GM19468 (cell line): ENCODE measurements at regions not wholly inside any gene's neighbourhood (a gene's known extent, or its start where the extent isn't known, plus 50 kb on each side); places are given as distances from the start of the nearest gene placed in this dataset.

Experiments used
- ATAC-seq: cut with Tn5 transposase; IDR thresholded peaks from one replicate; pipeline ENCODE4 v1.9.1; 2021; ENCODE audit warnings: mild to moderate bottlenecking, moderate library complexity, moderate number of reproducible peaks; ENCODE audit not compliant: unreplicated experiment; ENCODE audit errors: extremely low read depth

DNA sequence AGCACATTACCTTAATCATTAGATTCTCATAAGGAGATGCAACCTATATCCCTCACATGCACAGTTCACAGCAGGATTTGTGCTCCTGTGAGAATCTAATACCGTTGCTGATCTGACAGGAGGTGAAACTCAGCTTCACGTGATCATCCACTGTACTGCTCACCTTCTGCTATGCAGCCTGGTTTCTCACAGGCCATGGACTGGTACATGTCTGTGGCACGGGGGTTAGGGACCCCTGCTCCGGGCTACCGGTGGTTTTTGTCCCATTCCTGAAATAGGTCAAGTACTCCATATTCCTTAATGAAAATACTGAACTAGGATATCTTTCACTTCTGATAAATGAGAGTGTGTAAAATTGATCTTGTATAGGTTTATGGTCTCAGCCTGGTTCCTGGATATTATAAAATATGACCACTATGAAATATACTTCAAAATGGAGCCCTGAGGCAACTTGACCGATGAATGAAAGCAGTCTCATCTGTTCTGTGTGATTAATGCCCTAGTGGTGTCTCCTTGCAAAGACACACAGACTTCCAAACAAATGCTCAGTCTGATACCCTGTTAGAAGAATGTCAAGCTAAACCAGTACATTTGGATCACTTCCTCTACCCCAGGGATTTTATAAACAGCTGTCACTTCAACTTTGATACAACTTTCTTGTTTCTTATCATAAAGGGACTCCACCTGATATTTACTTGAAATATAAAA is 492.9 kb upstream of the ANO3 start:
- ATAC-seq: no peak

DNA sequence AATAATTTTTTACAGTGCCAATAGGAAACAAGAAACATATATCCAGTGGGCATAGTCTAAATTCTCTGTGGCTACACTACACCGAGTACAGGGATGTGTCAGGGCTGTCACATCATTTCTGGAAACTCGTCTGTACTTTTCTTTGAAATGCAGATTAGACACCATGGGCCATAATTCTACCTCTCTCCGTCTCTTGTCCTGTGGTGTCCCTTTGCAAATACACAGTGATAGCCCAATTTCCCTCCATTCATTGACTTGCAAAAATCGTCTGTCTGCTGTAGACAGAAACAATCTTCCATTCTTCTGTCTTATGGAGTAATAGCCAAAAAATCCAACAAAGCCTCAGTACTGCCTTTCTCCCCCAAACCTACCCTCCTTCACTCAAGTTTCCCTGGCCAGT is 487.1 kb upstream of the ANO3 start:
- no peak for ATAC-seq

GRCh38 chr11:25855916-25856315 is 476.0 kb upstream of the ANO3 start:
- ATAC-seq: no peak

DNA sequence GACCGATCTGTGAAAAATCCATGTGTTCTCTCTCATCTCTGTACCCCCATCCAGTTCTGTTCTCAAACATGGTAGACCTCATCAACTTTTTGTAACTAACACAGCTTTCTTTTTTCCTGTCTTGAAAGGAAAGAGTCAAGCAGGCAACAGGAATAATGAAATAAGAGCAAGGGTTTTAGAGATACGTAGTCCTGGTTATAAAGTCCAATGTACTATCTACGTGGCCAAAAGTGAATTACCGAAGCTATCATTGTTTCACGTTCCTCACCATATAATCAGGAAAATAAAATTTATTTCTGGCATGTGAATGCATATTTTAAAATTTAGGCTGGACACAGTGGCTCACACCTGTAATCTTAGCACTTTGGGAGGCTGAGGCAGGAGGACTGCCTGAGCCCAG is 472.2 kb upstream of the ANO3 start:
- ATAC-seq: no peak

GRCh38 chr11:25860677-25861450 is 471.1 kb upstream of the ANO3 start:
- no peak for ATAC-seq

DNA sequence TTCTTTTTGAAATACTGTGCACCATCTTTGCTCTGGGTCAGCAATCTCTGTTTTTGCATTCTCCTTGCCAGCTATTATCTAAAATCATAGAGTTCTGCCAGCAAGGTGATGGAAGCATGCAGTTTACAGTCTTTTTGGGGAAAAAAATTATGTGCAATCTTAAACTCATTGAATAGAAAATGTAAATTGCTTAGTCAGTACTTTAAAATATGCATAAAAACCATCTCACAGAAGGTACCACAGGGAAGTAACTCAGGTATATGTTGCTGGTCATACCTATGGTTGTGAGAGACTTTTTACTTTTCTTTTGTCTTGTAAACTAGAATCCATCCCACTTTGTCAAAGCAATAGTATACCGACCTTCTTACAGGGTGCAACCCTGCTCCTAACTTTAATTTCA is 469.8 kb upstream of the ANO3 start:
- ATAC-seq: no peak

DNA sequence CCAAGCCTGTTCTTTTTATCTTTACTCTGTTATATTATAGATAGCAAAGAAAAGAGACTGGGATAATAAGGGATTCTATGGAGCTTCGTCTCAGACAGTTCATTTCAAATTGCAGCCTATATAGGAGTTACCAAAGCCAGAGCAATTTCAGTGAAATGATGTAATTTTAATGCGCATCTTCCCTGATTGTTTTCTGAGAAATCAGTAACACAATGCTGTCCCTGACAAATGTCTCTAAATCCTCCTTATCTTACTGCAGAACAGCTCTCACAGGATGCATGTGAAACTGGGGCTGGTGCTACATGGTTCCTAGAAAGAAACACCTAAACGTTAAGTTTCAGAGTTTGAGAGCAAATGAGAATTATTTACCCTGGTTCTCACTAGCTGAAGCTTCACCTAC is 467.9 kb upstream of the ANO3 start:
- no peak for ATAC-seq

- ATAC-seq: no peak
Observed at GRCh38 chr11:25876456-25876965, 455.4 kb upstream of the ANO3 start.

GRCh38 chr11:25886036-25886435 is 445.9 kb upstream of the ANO3 start:
- ATAC-seq: no peak

DNA sequence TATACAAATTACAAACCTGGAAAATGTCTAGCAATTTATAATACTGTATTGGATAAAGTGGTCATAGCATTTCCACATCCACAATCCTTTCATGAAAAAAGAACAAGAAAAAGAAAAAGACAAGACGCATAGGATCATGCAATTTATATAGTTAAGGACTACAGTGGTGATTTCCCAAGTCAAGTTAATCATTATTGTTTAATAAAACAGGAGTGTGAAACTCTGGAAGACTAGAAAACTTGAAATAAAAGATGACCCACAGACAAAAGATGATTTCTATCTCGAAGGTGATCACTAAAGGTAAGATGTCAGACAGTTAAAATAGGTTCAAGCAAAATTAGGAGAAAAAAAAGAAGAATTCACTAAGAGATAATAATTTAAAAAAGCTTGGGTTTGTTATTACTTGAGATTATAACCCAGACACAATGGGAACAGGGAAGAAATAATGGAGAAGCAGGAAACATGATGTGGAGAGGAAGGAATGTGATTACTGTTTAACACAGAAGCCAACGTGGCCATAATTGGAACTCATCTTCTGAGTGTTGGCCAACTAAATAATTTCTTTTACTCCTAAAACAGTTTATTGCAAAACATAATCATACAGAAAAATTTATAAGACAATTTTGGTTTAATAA is 441.2 kb upstream of the ANO3 start:
- ATAC-seq: no peak

- ATAC-seq: no peak
Observed at GRCh38 chr11:25891960-25892359, 440.0 kb upstream of the ANO3 start.

- ATAC-seq: no peak
Observed at GRCh38 chr11:25899617-25900160, 432.2 kb upstream of the ANO3 start.

DNA sequence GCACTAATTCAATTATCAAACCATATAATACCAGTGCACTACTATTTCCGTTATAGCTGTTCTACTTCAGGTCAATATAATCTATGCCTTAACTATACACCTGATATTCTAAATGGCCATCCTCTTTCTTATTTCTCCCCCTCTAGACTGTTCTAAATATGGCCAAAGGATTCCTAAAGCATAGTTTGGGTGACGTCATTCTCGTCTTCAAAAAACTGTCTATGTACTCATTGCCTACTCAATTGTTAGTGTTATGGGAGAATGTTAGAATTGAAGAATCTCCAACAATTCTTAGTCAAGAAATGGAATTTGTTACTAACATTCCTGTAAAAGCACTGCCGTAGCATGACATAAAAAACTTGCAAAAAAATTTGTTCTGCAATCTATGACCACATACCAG is 431.1 kb upstream of the ANO3 start:
- no peak for ATAC-seq

- no peak for ATAC-seq
Observed at GRCh38 chr11:25901415-25901814, 430.5 kb upstream of the ANO3 start.

GRCh38 chr11:25902476-25902875 is 429.5 kb upstream of the ANO3 start:
- no peak for ATAC-seq

DNA sequence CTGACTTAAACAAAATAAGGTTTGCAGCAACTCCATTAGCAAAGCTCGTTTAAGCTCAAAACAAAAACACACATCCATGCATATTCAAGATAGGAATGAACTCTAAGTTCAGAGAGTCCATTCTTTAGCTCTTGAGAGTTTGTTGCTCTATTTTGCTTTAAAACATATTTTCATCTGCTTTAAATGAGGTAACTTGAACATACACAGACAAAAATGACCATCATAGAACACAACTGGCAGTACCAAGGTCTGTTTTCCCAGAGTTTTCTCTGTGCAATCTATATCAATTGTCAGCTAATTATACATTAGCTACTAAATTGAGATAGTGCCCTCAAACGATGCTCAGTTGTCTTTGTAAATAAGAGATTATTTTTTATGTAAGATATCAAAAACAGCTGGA is 423.2 kb upstream of the ANO3 start:
- ATAC-seq: no peak

GRCh38 chr11:25910086-25910485 is 421.8 kb upstream of the ANO3 start:
- no peak for ATAC-seq

DNA sequence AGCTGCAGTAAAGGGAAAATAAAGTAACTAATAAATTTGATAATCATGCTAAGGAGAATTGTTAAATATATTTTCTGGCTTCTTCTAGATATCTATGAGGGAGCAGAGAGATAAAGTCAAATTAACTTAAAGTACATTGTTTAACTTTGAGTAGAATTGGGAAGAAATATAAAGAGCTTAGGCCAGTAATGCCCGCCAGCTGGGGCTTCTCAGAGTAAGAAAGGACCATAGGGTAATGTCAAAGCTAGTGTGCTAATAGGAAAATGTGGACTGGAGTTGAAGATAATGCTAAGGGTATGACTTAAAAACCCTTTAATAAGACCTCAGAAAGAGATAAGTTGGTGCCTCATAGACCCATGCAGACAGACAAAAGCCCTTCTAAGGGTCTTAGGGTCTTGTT is 411.6 kb upstream of the ANO3 start:
- ATAC-seq: no peak

- ATAC-seq: no peak
Observed at GRCh38 chr11:25924586-25924985, 407.3 kb upstream of the ANO3 start.

GRCh38 chr11:25925359-25925758 is 406.6 kb upstream of the ANO3 start:
- ATAC-seq: no peak

DNA sequence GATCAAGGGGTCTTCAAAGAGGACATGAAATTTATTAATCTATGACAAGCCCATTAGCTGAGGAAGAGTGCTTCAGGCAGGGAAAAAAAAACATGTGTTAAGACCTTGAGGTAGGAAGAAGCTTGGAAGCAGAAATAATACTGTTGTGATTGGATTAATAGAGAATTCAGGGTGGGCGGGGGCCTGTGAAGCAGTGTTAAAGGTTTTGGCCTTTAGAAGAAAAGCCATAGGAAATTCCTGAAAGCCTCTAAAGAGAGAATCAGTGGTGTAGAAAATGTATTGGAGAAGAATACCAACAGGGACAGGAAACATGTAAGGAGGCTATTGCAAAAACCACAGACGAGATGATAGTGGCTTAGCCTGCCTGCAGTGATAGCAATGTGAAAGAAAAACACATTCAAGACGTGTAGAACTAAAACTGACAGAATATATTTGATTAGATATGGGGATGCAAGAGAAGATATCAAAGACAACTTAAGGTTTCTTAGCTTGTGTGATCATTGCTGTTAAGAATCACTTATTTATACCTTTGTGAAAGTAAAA is 404.4 kb upstream of the ANO3 start:
- no peak for ATAC-seq
